GM21737 (cell line): ENCODE measurements at regions not wholly inside any gene's neighbourhood (a gene's known extent, or its start where the extent isn't known, plus 50 kb on each side); places are given as distances from the start of the nearest gene placed in this dataset.

ENCODE experiments used
- ATAC-seq: cut with Tn5 transposase; IDR thresholded peaks from one replicate; pipeline ENCODE4 v1.9.1; 2021; ENCODE audit warnings: mild to moderate bottlenecking, moderate library complexity; ENCODE audit not compliant: unreplicated experiment

GRCh38 chr5:103941596-103941995, 379.0 kb upstream of the NUDT12 start:
- no peak for ATAC-seq

GRCh38 chr5:103938146-103938695, 375.6 kb upstream of the NUDT12 start:
- no peak for ATAC-seq

- ATAC-seq: no peak
These were observed 366.9 kb upstream of the NUDT12 start for GRCh38 chr5:103929338-103930013.

GRCh38 chr5:103927739-103928138, 365.1 kb upstream of the NUDT12 start:
- ATAC-seq: no peak

GRCh38 chr5:103923616-103924168, 361.1 kb upstream of the NUDT12 start:
- ATAC-seq: no peak

GRCh38 chr5:103919506-103919905, 356.9 kb upstream of the NUDT12 start:
- no peak for ATAC-seq

- ATAC-seq: no peak
These were observed 356.2 kb upstream of the NUDT12 start for GRCh38 chr5:103918668-103919367.

GRCh38 chr5:103915081-103915480, 352.5 kb upstream of the NUDT12 start:
- no peak for ATAC-seq

GRCh38 chr5:103910786-103911185, 348.2 kb upstream of the NUDT12 start:
- no peak for ATAC-seq

GRCh38 chr5:103910011-103910410, 347.4 kb upstream of the NUDT12 start:
- no peak for ATAC-seq

- no peak for ATAC-seq
These were observed 346.8 kb upstream of the NUDT12 start for GRCh38 chr5:103909391-103909790.

- ATAC-seq: no peak
These were observed 345.9 kb upstream of the NUDT12 start for GRCh38 chr5:103908336-103909080.

- no peak for ATAC-seq
These were observed 344.4 kb upstream of the NUDT12 start for GRCh38 chr5:103907001-103907400.

- ATAC-seq: no peak
These were observed 342.1 kb upstream of the NUDT12 start for GRCh38 chr5:103904651-103905050.

GRCh38 chr5:103902893-103903292, 340.3 kb upstream of the NUDT12 start:
- no peak for ATAC-seq

- no peak for ATAC-seq
These were observed 339.3 kb upstream of the NUDT12 start for GRCh38 chr5:103901885-103902284.

- ATAC-seq: no peak
These were observed 334.0 kb upstream of the NUDT12 start for GRCh38 chr5:103896593-103896992.

GRCh38 chr5:103895738-103896137, 333.1 kb upstream of the NUDT12 start:
- no peak for ATAC-seq

- no peak for ATAC-seq
These were observed 332.3 kb upstream of the NUDT12 start for GRCh38 chr5:103894882-103895281.

- no peak for ATAC-seq
These were observed 328.6 kb upstream of the NUDT12 start for GRCh38 chr5:103891151-103891550.

GRCh38 chr5:103890313-103890712, 327.7 kb upstream of the NUDT12 start:
- no peak for ATAC-seq
